ENCODE measurements at regions not wholly inside any gene's neighbourhood (a gene's known extent, or its start where the extent isn't known, plus 50 kb on each side); places are given as distances from the start of the nearest gene placed in this dataset.

DNA sequence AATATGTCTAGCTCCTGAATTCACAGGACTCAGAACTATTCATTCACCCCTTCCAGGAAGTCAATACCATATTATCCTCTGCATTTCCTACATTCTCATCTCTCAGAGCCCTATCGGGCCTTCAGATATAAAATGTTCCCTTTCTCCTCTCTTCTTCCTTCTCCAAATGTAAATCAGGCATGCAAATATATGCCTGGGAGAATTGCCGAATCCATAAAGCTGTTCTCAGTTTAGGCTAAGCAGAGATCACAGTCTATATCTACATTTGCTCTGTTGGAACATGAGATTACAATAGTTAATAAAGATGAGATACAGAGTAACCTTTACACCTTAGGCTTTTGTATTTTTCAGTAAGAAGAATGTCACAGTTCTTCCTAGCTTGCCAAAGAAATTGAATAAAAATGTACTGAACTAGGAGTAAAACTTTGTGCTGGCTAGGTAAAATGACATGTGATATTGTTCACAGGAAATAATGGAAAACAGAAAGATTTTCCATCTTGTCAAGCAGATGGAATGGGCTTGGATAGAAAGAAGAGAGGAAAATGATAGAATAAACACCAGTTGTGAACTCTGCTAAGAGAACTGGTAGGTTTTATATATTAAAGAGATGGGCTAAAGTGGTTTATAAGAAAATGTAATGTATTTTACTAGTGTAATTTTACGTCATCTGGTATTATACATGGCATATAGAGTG lies 161.5 kb downstream of the NRIP1 start:
- TF ChIP-seq EZH2 (IDR thresholded peaks at IDR 0.05; ENCODE audit: borderline replicate concordance, low read length) = no peak
- TF ChIP-seq, protein P1, sequence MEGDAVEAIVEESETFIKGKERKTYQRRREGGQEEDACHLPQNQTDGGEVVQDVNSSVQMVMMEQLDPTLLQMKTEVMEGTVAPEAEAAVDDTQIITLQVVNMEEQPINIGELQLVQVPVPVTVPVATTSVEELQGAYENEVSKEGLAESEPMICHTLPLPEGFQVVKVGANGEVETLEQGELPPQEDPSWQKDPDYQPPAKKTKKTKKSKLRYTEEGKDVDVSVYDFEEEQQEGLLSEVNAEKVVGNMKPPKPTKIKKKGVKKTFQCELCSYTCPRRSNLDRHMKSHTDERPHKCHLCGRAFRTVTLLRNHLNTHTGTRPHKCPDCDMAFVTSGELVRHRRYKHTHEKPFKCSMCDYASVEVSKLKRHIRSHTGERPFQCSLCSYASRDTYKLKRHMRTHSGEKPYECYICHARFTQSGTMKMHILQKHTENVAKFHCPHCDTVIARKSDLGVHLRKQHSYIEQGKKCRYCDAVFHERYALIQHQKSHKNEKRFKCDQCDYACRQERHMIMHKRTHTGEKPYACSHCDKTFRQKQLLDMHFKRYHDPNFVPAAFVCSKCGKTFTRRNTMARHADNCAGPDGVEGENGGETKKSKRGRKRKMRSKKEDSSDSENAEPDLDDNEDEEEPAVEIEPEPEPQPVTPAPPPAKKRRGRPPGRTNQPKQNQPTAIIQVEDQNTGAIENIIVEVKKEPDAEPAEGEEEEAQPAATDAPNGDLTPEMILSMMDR (conservative IDR thresholded peaks at IDR 0.05 in 1 of 2, IDR thresholded peaks at IDR 0.05 in 1 of 2; ENCODE audit: extremely low read depth in 1 of 2, insufficient read depth in 1 of 2, low read depth in 1 of 2, low read length in 2 of 2) = no peak

Measured in mammary epithelial cell (primary cell).